B cell (primary cell): ENCODE measurements at regions not wholly inside any gene's neighbourhood (a gene's known extent, or its start where the extent isn't known, plus 50 kb on each side); places are given as distances from the start of the nearest gene placed in this dataset.

ENCODE experiments used
- ATAC-seq: fragments of 200-7000 bp; cut with Tn5 transposase; one replicate; pipeline ENCODE4 v1.10.0; 2021; ENCODE audit warnings: low read depth, mild to moderate bottlenecking, moderate number of reproducible peaks, moderate library complexity
- CTCF ChIA-PET: fragments of 350-600 bp; sonication (Branson Sonifier 250); formaldehyde crosslinking; loops from one replicate; lab custom pipeline; 2021; ENCODE audit warnings: antibody characterized with exemption, inconsistent platforms; lab: Charles Lee
- POLR2A ChIA-PET: fragments of 350-600 bp; sonication (Branson Sonifier 250); formaldehyde crosslinking; loops from one replicate; lab custom pipeline; 2021; ENCODE audit warnings: antibody characterized with exemption; lab: Charles Lee
- DNase-seq: peaks from one replicate; pipeline ENCODE4 v3.0.0; 2013
- H2AFZ ChIP-seq: 2 replicates; pipeline ENCODE4 v1.6.1; 2012; ENCODE audit warnings: mild to moderate bottlenecking, low read depth, low read length; ENCODE audit not compliant: insufficient read depth, poor library complexity, severe bottlenecking
- H3K27ac ChIP-seq, 2 donors: 1 replicate in 1 of 2; 2 replicates in 1 of 2; pipeline ENCODE4 v1.5.1; 2012 to 2013; ENCODE audit warnings: low read length in 2 of 2, mild to moderate bottlenecking in 2 of 2, moderate library complexity in 1 of 2
- H3K27me3 ChIP-seq, 4 experiments: fragments of 200-600 bp in 1 of 4; sonication (generic) in 1 of 4; replicated peaks in 1 of 4; 1 replicate in 2 of 4; 2 replicates in 2 of 4; pipeline versions ENCODE4 v1.6.1 to v1.7.0; 2013 to 2016; ENCODE audit warnings: low read length in 3 of 4, mild to moderate bottlenecking in 2 of 4, mixed read lengths in 1 of 4, moderate library complexity in 1 of 4; ENCODE audit not compliant: insufficient read depth in 4 of 4, control insufficient read depth in 3 of 4; ENCODE audit errors: control extremely low read depth in 1 of 4
- H3K36me3 ChIP-seq, 2 experiments: replicated peaks in 1 of 2; 1 replicate in 1 of 2; 2 replicates in 1 of 2; pipeline versions ENCODE4 v1.6.1 to v1.7.1; 2013; ENCODE audit warnings: low read length in 1 of 2; ENCODE audit not compliant: insufficient read depth in 2 of 2, control insufficient read depth in 1 of 2; ENCODE audit errors: control extremely low read depth in 1 of 2, extremely low read depth in 1 of 2
- H3K4me1 ChIP-seq, 2 donors: fragments of 200-600 bp in 1 of 2; sonication (generic) in 1 of 2; 1 replicate in 1 of 2; 2 replicates in 1 of 2; pipeline versions ENCODE4 v1.5.1 to v1.6.1; 2013 to 2017; ENCODE audit warnings: low read length in 2 of 2; ENCODE audit not compliant: control insufficient read depth in 2 of 2, insufficient read depth in 2 of 2
- H3K4me2 ChIP-seq: replicated peaks from 2 replicates; pipeline ENCODE3; 2012; ENCODE audit warnings: mild to moderate bottlenecking, low read depth, low read length; ENCODE audit not compliant: poor library complexity, severe bottlenecking
- H3K4me3 ChIP-seq, 5 experiments: fragments of 200-600 bp in 1 of 5; sonication (generic) in 1 of 5; 1 replicate in 3 of 5; 2 replicates in 2 of 5; pipeline versions ENCODE4 v1.5.1 to v1.7.0; 2011 to 2016; ENCODE audit warnings: low read length in 4 of 5, mild to moderate bottlenecking in 4 of 5, low read depth in 2 of 5, control low read depth in 1 of 5, moderate library complexity in 1 of 5; ENCODE audit not compliant: insufficient read depth in 1 of 5; ENCODE audit errors: control extremely low read depth in 1 of 5, extremely low read depth in 1 of 5
- H3K79me2 ChIP-seq: fragments of 200-600 bp; sonication (generic); one replicate; pipeline ENCODE4 v1.6.0; 2016; ENCODE audit warnings: low read length; ENCODE audit not compliant: control insufficient read depth, insufficient read depth
- H3K9ac ChIP-seq: fragments of 200-600 bp; sonication (generic); 2 replicates; pipeline ENCODE4 v1.6.1; 2017; ENCODE audit warnings: mild to moderate bottlenecking, low read length, moderate library complexity
- H3K9me3 ChIP-seq, 3 donors: one replicate each; pipeline versions ENCODE4 v1.6.1 to v1.7.1; 2013; ENCODE audit warnings: low read length in 2 of 3; ENCODE audit not compliant: control insufficient read depth in 2 of 3, insufficient read depth in 1 of 3; ENCODE audit errors: control extremely low read depth in 1 of 3
- H4K20me1 ChIP-seq: 2 replicates; pipeline ENCODE4 v1.6.0; 2012; ENCODE audit warnings: mild to moderate bottlenecking, low read length; ENCODE audit not compliant: insufficient read depth, control insufficient read depth, poor library complexity, severe bottlenecking
- H3K27ac Mint-ChIP-seq: one replicate; pipeline ENCODE4 v1.8.0; 2021; ENCODE audit warnings: mixed read lengths
- H3K27me3 Mint-ChIP-seq: one replicate; pipeline ENCODE4 v1.8.0; 2021; ENCODE audit warnings: mixed read lengths
- H3K4me1 Mint-ChIP-seq: one replicate; pipeline ENCODE4 v1.8.0; 2021; ENCODE audit warnings: mixed read lengths
- H3K4me3 Mint-ChIP-seq: one replicate; pipeline ENCODE4 v1.8.0; 2021; ENCODE audit warnings: mixed read lengths
- H3K9me3 Mint-ChIP-seq: one replicate; pipeline ENCODE4 v1.8.0; 2022; ENCODE audit warnings: mixed read lengths; ENCODE audit not compliant: insufficient read depth
- EZH2 ChIP-seq: IDR thresholded peaks from 2 replicates; pipeline ENCODE4 v1.6.1; 2012; ENCODE audit warnings: borderline replicate concordance, low read depth, mild to moderate bottlenecking, moderate library complexity, low read length; ENCODE audit not compliant: insufficient read depth, poor library complexity, severe bottlenecking
- whole genome bisulfite sequencing: methylation state at CpG from one replicate; pipeline ENCODE4 v1.1.5; 2013; ENCODE audit warnings: missing lambda C conversion rate; ENCODE audit not compliant: insufficient coverage; 5-methylcytosine and 5-hydroxymethylcytosine counted together
- intact Hi-C: fragments of 100-400 bp; cut with micrococcal nuclease; formaldehyde crosslinking; loops from one replicate; pipeline ENCODE4 v1.10.0; 2022
- TF ChIP-seq, protein P1 (sequence below): fragments of 200-600 bp; IDR thresholded peaks from one replicate; pipeline ENCODE4 v1.8.0; 2022; ENCODE audit warnings: antibody characterized with exemption, mild to moderate bottlenecking

DNA sequence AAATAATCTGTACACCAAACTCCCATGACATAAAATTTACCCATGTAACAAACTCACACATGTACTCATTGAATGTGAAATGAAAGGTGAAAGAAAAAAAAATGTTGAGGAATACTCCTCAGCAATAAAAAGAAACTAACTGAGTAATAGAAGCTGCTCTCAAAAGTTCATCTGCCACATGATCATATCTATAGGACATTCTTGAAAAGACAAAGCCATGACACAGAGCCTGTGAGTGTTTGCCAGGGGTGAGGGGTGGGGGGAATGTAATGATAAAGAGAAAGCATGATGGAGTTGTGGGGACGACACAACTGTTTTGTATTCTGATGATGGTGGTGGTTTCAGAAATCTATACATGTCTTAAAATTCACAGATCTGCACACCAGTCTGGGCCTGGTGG is 52.2 kb upstream of the TMC5 start:
- Mint-ChIP-seq H3K4me3 (no peak overlapping the region), H3K27me3 (peaks cover 4% of the 10 kb centered on the region), H3K9me3 (peaks cover 7% of the 10 kb centered on the region), H3K4me1 (no peaks in the 10 kb centered on the region), H3K27ac (no peak overlapping the region)
- H3K4me1 ChIP-seq, result no peaks in the 10 kb centered on the region
- H3K4me3 ChIP-seq, result no peak overlapping the region
- H4K20me1 ChIP-seq, result no peaks in the 10 kb centered on the region
- no peak overlapping the region for H3K9ac ChIP-seq
- CTCF ChIA-PET, result interaction anchor here (0.7 kb wide), 1 partner anchor 274 kb away, joined by 3 read pairs; no protein-coding TSS in a partner anchor
- no peak for DNase-seq
- H3K27me3 ChIP-seq, result peaks cover 0 to 2% (median 0%) of the 10 kb centered on the region in 4 experiments
- no peak overlapping the region for H2AFZ ChIP-seq
- H3K79me2 ChIP-seq, result no peaks in the 10 kb centered on the region
- ATAC-seq, result no peak
- H3K9me3 ChIP-seq, result peaks cover 0 to 6% (median 6%) of the 10 kb centered on the region in 3 donors
- no peak for TF ChIP-seq EZH2
- TF ChIP-seq, protein P1, sequence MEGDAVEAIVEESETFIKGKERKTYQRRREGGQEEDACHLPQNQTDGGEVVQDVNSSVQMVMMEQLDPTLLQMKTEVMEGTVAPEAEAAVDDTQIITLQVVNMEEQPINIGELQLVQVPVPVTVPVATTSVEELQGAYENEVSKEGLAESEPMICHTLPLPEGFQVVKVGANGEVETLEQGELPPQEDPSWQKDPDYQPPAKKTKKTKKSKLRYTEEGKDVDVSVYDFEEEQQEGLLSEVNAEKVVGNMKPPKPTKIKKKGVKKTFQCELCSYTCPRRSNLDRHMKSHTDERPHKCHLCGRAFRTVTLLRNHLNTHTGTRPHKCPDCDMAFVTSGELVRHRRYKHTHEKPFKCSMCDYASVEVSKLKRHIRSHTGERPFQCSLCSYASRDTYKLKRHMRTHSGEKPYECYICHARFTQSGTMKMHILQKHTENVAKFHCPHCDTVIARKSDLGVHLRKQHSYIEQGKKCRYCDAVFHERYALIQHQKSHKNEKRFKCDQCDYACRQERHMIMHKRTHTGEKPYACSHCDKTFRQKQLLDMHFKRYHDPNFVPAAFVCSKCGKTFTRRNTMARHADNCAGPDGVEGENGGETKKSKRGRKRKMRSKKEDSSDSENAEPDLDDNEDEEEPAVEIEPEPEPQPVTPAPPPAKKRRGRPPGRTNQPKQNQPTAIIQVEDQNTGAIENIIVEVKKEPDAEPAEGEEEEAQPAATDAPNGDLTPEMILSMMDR, result no peak
- H3K36me3 ChIP-seq, result no peaks in the 10 kb centered on the region
- POLR2A ChIA-PET, result interaction anchor here (0.7 kb wide), 1 partner anchor 205 kb away, joined by 7 read pairs; no protein-coding TSS in a partner anchor
- intact Hi-C loops, result no loop called here
- H3K4me2 ChIP-seq, result no peak overlapping the region
- WGBS, result no CpG with 5 or more reads among the region's 1 CpG
- no peak overlapping the region for H3K27ac ChIP-seq

DNA sequence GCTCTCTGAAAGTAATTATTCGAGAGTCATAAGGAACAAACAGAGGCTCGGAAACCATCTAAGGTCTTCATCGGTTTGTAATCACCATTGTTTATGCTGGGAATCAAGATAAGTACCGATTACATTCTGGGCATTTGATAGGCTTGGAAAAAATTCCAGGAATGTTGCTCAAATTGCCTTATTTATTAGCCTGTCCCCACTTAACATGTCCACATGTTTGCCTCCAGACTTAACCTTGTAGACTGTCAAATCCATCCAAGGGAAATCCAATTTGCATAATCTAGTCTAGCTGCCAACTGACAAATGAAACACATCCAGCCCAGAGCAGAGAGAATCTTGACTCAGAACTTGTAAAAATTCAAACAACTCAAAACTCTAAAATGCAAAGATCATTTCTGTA is 51.3 kb upstream of the TMC5 start:
- no peak overlapping the region for H3K27ac Mint-ChIP-seq

More for the DNA sequence above, 51.3 kb upstream of the TMC5 start:
- H3K79me2 ChIP-seq, result no peaks in the 10 kb centered on the region
- ChIA-PET CTCF (interaction anchor here (1.6 kb wide), 1 partner anchor 280 kb away, joined by 4 read pairs; no protein-coding TSS in a partner anchor), POLR2A (no interaction called here)
- H3K36me3 ChIP-seq, result no peaks in the 10 kb centered on the region
- peaks cover 0 to 2% (median 0%) of the 10 kb centered on the region in 4 experiments for H3K27me3 ChIP-seq
- peaks cover 7% of the 10 kb centered on the region for H3K9me3 Mint-ChIP-seq
- H3K4me1 ChIP-seq, result no peaks in the 10 kb centered on the region
- peaks cover 4% of the 10 kb centered on the region for H3K27me3 Mint-ChIP-seq
- ATAC-seq (no peak), DNase-seq (no peak)
- H3K9ac ChIP-seq, result no peak overlapping the region
- no peaks in the 10 kb centered on the region for H3K4me1 Mint-ChIP-seq
- H3K4me2 ChIP-seq, result no peak overlapping the region
- H3K27ac ChIP-seq, result no peak overlapping the region
- no peak overlapping the region for H3K4me3 Mint-ChIP-seq
- H3K9me3 ChIP-seq, result peaks cover 0 to 6% (median 6%) of the 10 kb centered on the region in 3 donors
- 93% methylated on average over 3 of the region's 4 CpGs for WGBS
- intact Hi-C loops, result no loop called here
- TF ChIP-seq, protein P1, result no peak
- TF ChIP-seq EZH2, result no peak
- H2AFZ ChIP-seq, result no peak overlapping the region
- H3K4me3 ChIP-seq, result no peak overlapping the region
- no peaks in the 10 kb centered on the region for H4K20me1 ChIP-seq
